BJ (cell line): ENCODE measurements at regions not wholly inside any gene's neighbourhood (a gene's known extent, or its start where the extent isn't known, plus 50 kb on each side); places are given as distances from the start of the nearest gene placed in this dataset.

ENCODE experiments used
- CTCF ChIA-PET: fragments of 350-600 bp; formaldehyde crosslinking; extraction: SDS; loops from one replicate; lab custom pipeline; 2021; ENCODE audit warnings: antibody characterized with exemption, inconsistent platforms; lab: Yijun Ruan, JAX
- POLR2A ChIA-PET: fragments of 300-600 bp; sonication (Branson Sonifier 250); formaldehyde crosslinking; extraction: SDS; loops from one replicate; lab custom pipeline; 2021; ENCODE audit warnings: antibody characterized with exemption; lab: Charles Lee
- DNase-seq: peaks from one replicate; pipeline ENCODE4 v3.0.0-alpha.2; 2011; ENCODE audit warnings: low read depth
- H3K27me3 ChIP-seq: 2 replicates; pipeline ENCODE4 v1.6.0; 2011; ENCODE audit warnings: low read length; ENCODE audit not compliant: control insufficient read depth, insufficient read depth
- H3K36me3 ChIP-seq: 2 replicates; pipeline ENCODE4 v1.5.1; 2011; ENCODE audit warnings: low read length; ENCODE audit not compliant: control insufficient read depth, insufficient read depth
- H3K4me3 ChIP-seq: 2 replicates; pipeline ENCODE4 v1.5.1; 2011; ENCODE audit warnings: low read depth, mild to moderate bottlenecking, control low read depth, low read length
- TF ChIP-seq, protein P1 (sequence below): IDR thresholded peaks from 2 replicates; pipeline ENCODE4 v1.5.1; 2011; ENCODE audit warnings: low read depth, mild to moderate bottlenecking, control low read depth, inconsistent platforms, low read length, moderate library complexity; ENCODE audit not compliant: insufficient read depth

DNA sequence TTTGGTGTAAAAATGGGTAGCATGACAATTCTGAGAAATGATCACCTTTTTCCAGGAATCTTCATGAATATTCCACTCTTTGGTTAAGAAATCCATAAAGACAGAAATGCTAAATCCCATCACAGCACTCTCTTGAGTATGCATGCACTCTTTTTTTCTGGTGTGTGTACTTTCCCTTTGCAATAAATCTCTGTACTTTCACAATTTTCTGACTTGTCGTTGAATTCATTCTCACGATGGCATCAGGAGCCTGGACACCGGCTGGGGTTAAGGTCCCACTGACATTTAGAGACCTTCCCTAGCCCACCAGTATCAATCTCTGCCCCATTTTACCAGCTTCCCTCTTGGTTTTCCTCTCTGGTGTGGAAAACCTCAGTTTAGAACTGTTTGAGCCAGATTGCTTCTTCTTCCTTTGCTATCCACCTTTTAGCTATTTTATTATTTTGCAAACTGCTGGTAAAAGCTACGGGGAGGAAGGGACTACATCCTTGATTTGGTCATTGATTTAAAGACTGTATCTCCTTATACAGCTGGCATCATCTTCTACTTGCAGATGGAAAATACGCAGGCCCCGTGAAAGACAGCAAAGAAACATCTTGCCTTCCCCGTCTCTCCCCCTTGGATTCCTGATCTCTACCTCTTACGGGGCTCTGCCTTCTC, 59.9 kb upstream of the ZFR start:
- CTCF ChIA-PET, result interaction anchor here (1.0 to 3.1 kb wide), 4 partner anchors 8 to 86 kb away, joined by 3 to 33 read pairs (median 13); no protein-coding TSS in a partner anchor
- no peak for DNase-seq
- Histone ChIP-seq H3K27me3 (no peaks in the 10 kb centered on the region), H3K4me3 (no peak overlapping the region), H3K36me3 (no peaks in the 10 kb centered on the region)
- POLR2A ChIA-PET, result interaction anchor here (0.5 to 1.1 kb wide), 2 partner anchors 16 to 61 kb away, joined by 4 to 5 read pairs; no protein-coding TSS in a partner anchor
- TF ChIP-seq, protein P1, sequence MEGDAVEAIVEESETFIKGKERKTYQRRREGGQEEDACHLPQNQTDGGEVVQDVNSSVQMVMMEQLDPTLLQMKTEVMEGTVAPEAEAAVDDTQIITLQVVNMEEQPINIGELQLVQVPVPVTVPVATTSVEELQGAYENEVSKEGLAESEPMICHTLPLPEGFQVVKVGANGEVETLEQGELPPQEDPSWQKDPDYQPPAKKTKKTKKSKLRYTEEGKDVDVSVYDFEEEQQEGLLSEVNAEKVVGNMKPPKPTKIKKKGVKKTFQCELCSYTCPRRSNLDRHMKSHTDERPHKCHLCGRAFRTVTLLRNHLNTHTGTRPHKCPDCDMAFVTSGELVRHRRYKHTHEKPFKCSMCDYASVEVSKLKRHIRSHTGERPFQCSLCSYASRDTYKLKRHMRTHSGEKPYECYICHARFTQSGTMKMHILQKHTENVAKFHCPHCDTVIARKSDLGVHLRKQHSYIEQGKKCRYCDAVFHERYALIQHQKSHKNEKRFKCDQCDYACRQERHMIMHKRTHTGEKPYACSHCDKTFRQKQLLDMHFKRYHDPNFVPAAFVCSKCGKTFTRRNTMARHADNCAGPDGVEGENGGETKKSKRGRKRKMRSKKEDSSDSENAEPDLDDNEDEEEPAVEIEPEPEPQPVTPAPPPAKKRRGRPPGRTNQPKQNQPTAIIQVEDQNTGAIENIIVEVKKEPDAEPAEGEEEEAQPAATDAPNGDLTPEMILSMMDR, result no peak

DNA sequence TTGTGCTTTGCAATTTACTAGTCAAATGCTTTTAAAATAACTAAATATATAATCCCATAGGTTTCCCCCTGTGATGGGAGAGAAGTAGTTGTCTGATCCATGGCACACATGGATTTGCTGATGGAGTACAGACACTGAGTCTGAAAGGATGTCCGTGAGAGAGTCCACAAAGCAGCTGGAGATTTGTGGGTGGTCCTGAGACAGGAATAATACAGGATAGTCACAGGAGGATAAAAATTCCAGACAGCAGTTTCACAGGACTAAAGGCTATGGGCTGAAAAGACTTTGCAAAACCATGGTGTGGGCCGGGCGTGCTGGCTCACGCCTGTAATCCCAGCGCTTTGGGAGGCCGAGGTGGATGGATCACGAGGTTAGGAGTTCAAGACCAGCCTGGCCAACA, 58.7 kb upstream of the ZFR start:
- Histone ChIP-seq H3K36me3 (no peaks in the 10 kb centered on the region), H3K4me3 (no peak overlapping the region), H3K27me3 (no peaks in the 10 kb centered on the region)
- ChIA-PET CTCF (interaction anchor here (1.0 to 1.5 kb wide), 3 partner anchors 8 to 87 kb away, joined by 3 to 6 read pairs (median 3); no protein-coding TSS in a partner anchor), POLR2A (no interaction called here)
- DNase-seq, result no peak
- TF ChIP-seq, protein P1, result no peak

DNA sequence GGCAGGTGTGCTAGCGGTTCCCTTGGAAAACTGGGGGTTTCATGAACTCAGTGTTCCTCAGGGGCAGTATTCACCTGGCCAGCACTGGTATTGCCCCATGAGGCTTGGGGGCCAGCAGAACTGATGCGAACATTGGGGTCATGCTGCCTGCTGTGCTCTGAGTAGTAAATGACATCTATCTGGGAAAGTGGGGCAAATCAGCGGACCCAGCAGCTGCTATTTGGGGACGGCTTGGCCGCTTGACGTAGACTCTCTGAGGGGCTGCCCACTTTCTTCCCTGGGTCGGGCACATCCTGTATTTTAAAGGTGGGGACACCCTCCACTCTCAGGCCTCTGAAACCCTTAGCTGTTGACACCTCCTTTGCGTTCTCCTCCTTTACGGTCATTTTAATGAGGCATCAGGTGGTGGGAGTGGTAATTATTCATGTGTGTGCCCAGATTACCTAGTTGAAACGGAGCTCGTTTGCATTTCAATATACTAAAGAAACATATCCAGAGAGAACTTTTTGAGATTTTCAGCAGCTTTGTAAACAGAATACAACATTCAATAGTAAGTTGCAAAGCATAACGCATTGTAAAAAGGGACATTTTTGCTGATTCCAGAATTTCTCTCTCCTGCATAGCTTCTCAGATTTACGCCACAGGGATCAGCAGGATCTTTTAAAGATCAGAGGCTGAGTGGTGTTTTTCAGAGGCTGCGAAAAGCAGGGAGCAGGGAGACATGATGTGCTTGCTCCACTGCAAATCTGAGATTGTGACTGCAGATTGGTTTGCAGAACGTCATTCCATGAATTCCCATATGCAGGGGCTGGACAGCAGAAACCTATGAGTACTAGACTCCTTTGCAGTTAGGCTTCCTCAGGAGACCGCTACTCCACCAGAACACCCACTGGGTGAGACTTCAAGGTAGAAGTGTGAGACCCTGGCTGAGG, 56.8 kb upstream of the ZFR start:
- ChIA-PET POLR2A (no interaction called here), CTCF (interaction anchor here (1.3 to 1.4 kb wide), 2 partner anchors 11 to 89 kb away, joined by 7 to 8 read pairs; no protein-coding TSS in a partner anchor)
- Histone ChIP-seq H3K36me3 (no peaks in the 10 kb centered on the region), H3K4me3 (no peak overlapping the region), H3K27me3 (no peaks in the 10 kb centered on the region)
- DNase-seq, result no peak
- TF ChIP-seq, protein P1, result no peak

GRCh38 chr5:32500181-32500580, 55.6 kb upstream of the ZFR start:
- no peak for DNase-seq
- CTCF ChIA-PET, result interaction anchor here (1.4 to 1.8 kb wide), 2 partner anchors 10 to 90 kb away, joined by 7 to 18 read pairs; no protein-coding TSS in a partner anchor
- no peaks in the 10 kb centered on the region for H3K36me3 ChIP-seq
- no peak overlapping the region for H3K4me3 ChIP-seq
- TF ChIP-seq, protein P1, result no peak
- no peaks in the 10 kb centered on the region for H3K27me3 ChIP-seq
- POLR2A ChIA-PET, result no interaction called here

DNA sequence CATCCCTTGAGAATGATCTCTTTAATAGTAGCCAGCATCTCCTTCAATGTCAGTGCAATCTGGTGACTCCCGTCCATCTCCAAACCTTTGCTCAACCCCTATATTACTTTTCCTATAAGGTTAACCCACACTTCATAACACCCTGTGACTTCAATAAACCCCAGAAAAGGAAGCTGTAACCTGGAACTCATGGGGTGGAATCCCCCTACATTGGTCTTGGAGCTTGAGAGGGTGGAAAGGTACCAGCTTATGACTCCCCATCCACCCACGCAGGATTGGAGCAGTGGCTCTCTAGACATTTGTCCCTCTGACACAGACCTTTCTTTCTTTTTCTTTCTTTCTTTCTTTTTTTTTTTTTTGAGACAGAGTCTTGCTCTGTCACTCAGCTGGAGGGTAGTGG, 54.7 kb upstream of the ZFR start:
- no peak for DNase-seq
- H3K36me3 ChIP-seq, result no peaks in the 10 kb centered on the region
- CTCF ChIA-PET, result interaction anchor here (1.8 to 2.4 kb wide), 2 partner anchors 9 to 91 kb away, joined by 13 to 18 read pairs; no protein-coding TSS in a partner anchor
- TF ChIP-seq, protein P1, result no peak
- H3K4me3 ChIP-seq, result no peak overlapping the region
- no peaks in the 10 kb centered on the region for H3K27me3 ChIP-seq
- POLR2A ChIA-PET, result no interaction called here
